ENCODE measurements at regions not wholly inside any gene's neighbourhood (a gene's known extent, or its start where the extent isn't known, plus 50 kb on each side); places are given as distances from the start of the nearest gene placed in this dataset.

GRCh38 chr4:11132478-11132877, 296.2 kb downstream of the HS3ST1 start:
- Histone ChIP-seq H3K27me3 (ENCODE audit: control insufficient read depth in 2 of 2, insufficient read depth in 1 of 2, low read length in 1 of 2) (no peaks in the 10 kb centered on the region), H3K36me3 (ENCODE audit: control insufficient read depth in 2 of 2, insufficient read depth in 2 of 2, low read length in 1 of 2) (no peaks in the 10 kb centered on the region), H3K27ac (ENCODE audit: low read depth in 1 of 2, low read length in 1 of 2) (no peak overlapping the region), H3K4me3 (ENCODE audit: low read length in 2 of 2) (no peak overlapping the region), H3K4me1 (ENCODE audit: control insufficient read depth in 2 of 2, insufficient read depth in 2 of 2, low read length in 2 of 2) (peaks cover 0 to 12% of the 10 kb centered on the region in 2 donors), H3K9me3 (ENCODE audit: control insufficient read depth in 2 of 2, insufficient read depth in 1 of 2, low read length in 1 of 2) (peaks cover 0 to 4% of the 10 kb centered on the region in 2 donors)
- 75% methylated on average over 1 of the region's 1 CpG for WGBS
- no peak for DNase-seq (ENCODE audit: low read depth in 6 of 9, low spot score in 9 of 9)

GRCh38 chr4:11131491-11131890, 297.2 kb downstream of the HS3ST1 start:
- peaks cover 2 to 19% of the 10 kb centered on the region in 2 donors for H3K4me1 ChIP-seq (ENCODE audit: control insufficient read depth in 2 of 2, insufficient read depth in 2 of 2, low read length in 2 of 2)
- H3K4me3 ChIP-seq (ENCODE audit: low read length in 2 of 2) = no peak overlapping the region
- no peak overlapping the region for H3K27ac ChIP-seq (ENCODE audit: low read depth in 1 of 2, low read length in 1 of 2)
- no peak for DNase-seq (ENCODE audit: low read depth in 6 of 9, low spot score in 9 of 9)
- H3K9me3 ChIP-seq (ENCODE audit: control insufficient read depth in 2 of 2, insufficient read depth in 1 of 2, low read length in 1 of 2) = peaks cover 0 to 4% of the 10 kb centered on the region in 2 donors
- no peaks in the 10 kb centered on the region for H3K27me3 ChIP-seq (ENCODE audit: control insufficient read depth in 2 of 2, insufficient read depth in 1 of 2, low read length in 1 of 2)
- H3K36me3 ChIP-seq (ENCODE audit: control insufficient read depth in 2 of 2, insufficient read depth in 2 of 2, low read length in 1 of 2) = no peaks in the 10 kb centered on the region
- WGBS = 96% methylated on average over 3 of the region's 3 CpGs

GRCh38 chr4:11130195-11130970, 298.3 kb downstream of the HS3ST1 start:
- no peaks in the 10 kb centered on the region for H3K27me3 ChIP-seq (ENCODE audit: control insufficient read depth in 2 of 2, insufficient read depth in 1 of 2, low read length in 1 of 2)
- WGBS = 90% methylated on average over 4 of the region's 4 CpGs
- H3K9me3 ChIP-seq (ENCODE audit: control insufficient read depth in 2 of 2, insufficient read depth in 1 of 2, low read length in 1 of 2) = peaks cover 0 to 4% of the 10 kb centered on the region in 2 donors
- no peaks in the 10 kb centered on the region for H3K36me3 ChIP-seq (ENCODE audit: control insufficient read depth in 2 of 2, insufficient read depth in 2 of 2, low read length in 1 of 2)
- peak overlapping the region in 1 of 2 donors; percentile 23 for H3K27ac ChIP-seq (ENCODE audit: low read depth in 1 of 2, low read length in 1 of 2)
- H3K4me3 ChIP-seq (ENCODE audit: low read length in 2 of 2) = no peak overlapping the region
- H3K4me1 ChIP-seq (ENCODE audit: control insufficient read depth in 2 of 2, insufficient read depth in 2 of 2, low read length in 2 of 2) = peaks cover 5 to 23% of the 10 kb centered on the region in 2 donors
- peak in 3 of 9 donors; percentile 40 to 60 (median 56) for DNase-seq (ENCODE audit: low read depth in 6 of 9, low spot score in 9 of 9)

- 64% methylated on average over 2 of the region's 2 CpGs for WGBS
- no peaks in the 10 kb centered on the region for H3K9me3 ChIP-seq (ENCODE audit: control insufficient read depth in 2 of 2, insufficient read depth in 1 of 2, low read length in 1 of 2)
Observed at GRCh38 chr4:11120435-11120834, 308.3 kb downstream of the HS3ST1 start.

GRCh38 chr4:11119474-11119873, 309.2 kb downstream of the HS3ST1 start:
- 95% methylated on average over 1 of the region's 1 CpG for WGBS
- DNase-seq (ENCODE audit: low read depth in 6 of 9, low spot score in 9 of 9) = peak in 1 of 9 donors; percentile 42
- Histone ChIP-seq H3K4me3 (ENCODE audit: low read length in 2 of 2) (no peak overlapping the region), H3K27me3 (ENCODE audit: control insufficient read depth in 2 of 2, insufficient read depth in 1 of 2, low read length in 1 of 2) (no peaks in the 10 kb centered on the region), H3K9me3 (ENCODE audit: control insufficient read depth in 2 of 2, insufficient read depth in 1 of 2, low read length in 1 of 2) (no peaks in the 10 kb centered on the region), H3K36me3 (ENCODE audit: control insufficient read depth in 2 of 2, insufficient read depth in 2 of 2, low read length in 1 of 2) (no peaks in the 10 kb centered on the region), H3K27ac (ENCODE audit: low read depth in 1 of 2, low read length in 1 of 2) (peak overlapping the region in 1 of 2 donors; percentile 14), H3K4me1 (ENCODE audit: control insufficient read depth in 2 of 2, insufficient read depth in 2 of 2, low read length in 2 of 2) (peaks cover 33 to 47% of the 10 kb centered on the region in 2 donors)

More at GRCh38 chr4:11120435-11120834, 308.3 kb downstream of the HS3ST1 start:
- no peaks in the 10 kb centered on the region for H3K27me3 ChIP-seq (ENCODE audit: control insufficient read depth in 2 of 2, insufficient read depth in 1 of 2, low read length in 1 of 2)
- DNase-seq (ENCODE audit: low read depth in 6 of 9, low spot score in 9 of 9) = no peak
- H3K4me1 ChIP-seq (ENCODE audit: control insufficient read depth in 2 of 2, insufficient read depth in 2 of 2, low read length in 2 of 2) = peaks cover 32 to 41% of the 10 kb centered on the region in 2 donors
- H3K4me3 ChIP-seq (ENCODE audit: low read length in 2 of 2) = no peak overlapping the region
- no peaks in the 10 kb centered on the region for H3K36me3 ChIP-seq (ENCODE audit: control insufficient read depth in 2 of 2, insufficient read depth in 2 of 2, low read length in 1 of 2)
- no peak overlapping the region for H3K27ac ChIP-seq (ENCODE audit: low read depth in 1 of 2, low read length in 1 of 2)

- 99% methylated on average over 2 of the region's 2 CpGs for WGBS
- Histone ChIP-seq H3K9me3 (ENCODE audit: control insufficient read depth in 2 of 2, insufficient read depth in 1 of 2, low read length in 1 of 2) (no peaks in the 10 kb centered on the region), H3K27ac (ENCODE audit: low read depth in 1 of 2, low read length in 1 of 2) (peak overlapping the region in 1 of 2 donors; percentile 95), H3K36me3 (ENCODE audit: control insufficient read depth in 2 of 2, insufficient read depth in 2 of 2, low read length in 1 of 2) (no peaks in the 10 kb centered on the region), H3K4me3 (ENCODE audit: low read length in 2 of 2) (no peak overlapping the region), H3K27me3 (ENCODE audit: control insufficient read depth in 2 of 2, insufficient read depth in 1 of 2, low read length in 1 of 2) (no peaks in the 10 kb centered on the region), H3K4me1 (ENCODE audit: control insufficient read depth in 2 of 2, insufficient read depth in 2 of 2, low read length in 2 of 2) (peaks cover 30 to 47% of the 10 kb centered on the region in 2 donors)
- no peak for DNase-seq (ENCODE audit: low read depth in 6 of 9, low spot score in 9 of 9)
Observed at GRCh38 chr4:11118513-11118912, 310.2 kb downstream of the HS3ST1 start.

- 17% methylated on average over 8 of the region's 8 CpGs for WGBS
- peak; percentile 67 to 93 (median 85) for DNase-seq (ENCODE audit: low read depth in 6 of 9, low spot score in 9 of 9)
- H3K27ac ChIP-seq (ENCODE audit: low read depth in 1 of 2, low read length in 1 of 2) = peak overlapping the region; percentile 76 to 95
Observed at GRCh38 chr4:11116940-11117339, 311.8 kb downstream of the HS3ST1 start.

GRCh38 chr4:11111876-11112275, 316.8 kb downstream of the HS3ST1 start:
- Histone ChIP-seq H3K36me3 (ENCODE audit: control insufficient read depth in 2 of 2, insufficient read depth in 2 of 2, low read length in 1 of 2) (no peaks in the 10 kb centered on the region), H3K9me3 (ENCODE audit: control insufficient read depth in 2 of 2, insufficient read depth in 1 of 2, low read length in 1 of 2) (peaks cover 0 to 7% of the 10 kb centered on the region in 2 donors), H3K27me3 (ENCODE audit: control insufficient read depth in 2 of 2, insufficient read depth in 1 of 2, low read length in 1 of 2) (no peaks in the 10 kb centered on the region), H3K27ac (ENCODE audit: low read depth in 1 of 2, low read length in 1 of 2) (no peak overlapping the region), H3K4me3 (ENCODE audit: low read length in 2 of 2) (no peak overlapping the region), H3K4me1 (ENCODE audit: control insufficient read depth in 2 of 2, insufficient read depth in 2 of 2, low read length in 2 of 2) (peaks cover 15 to 39% of the 10 kb centered on the region in 2 donors)
- 62% methylated on average over 2 of the region's 2 CpGs for WGBS
- DNase-seq (ENCODE audit: low read depth in 6 of 9, low spot score in 9 of 9) = no peak

More at GRCh38 chr4:11116940-11117339, 311.8 kb downstream of the HS3ST1 start:
- no peak overlapping the region for H3K4me3 ChIP-seq (ENCODE audit: low read length in 2 of 2)
- H3K9me3 ChIP-seq (ENCODE audit: control insufficient read depth in 2 of 2, insufficient read depth in 1 of 2, low read length in 1 of 2) = no peaks in the 10 kb centered on the region
- H3K4me1 ChIP-seq (ENCODE audit: control insufficient read depth in 2 of 2, insufficient read depth in 2 of 2, low read length in 2 of 2) = peaks cover 30 to 49% of the 10 kb centered on the region in 2 donors
- no peaks in the 10 kb centered on the region for H3K36me3 ChIP-seq (ENCODE audit: control insufficient read depth in 2 of 2, insufficient read depth in 2 of 2, low read length in 1 of 2)
- no peaks in the 10 kb centered on the region for H3K27me3 ChIP-seq (ENCODE audit: control insufficient read depth in 2 of 2, insufficient read depth in 1 of 2, low read length in 1 of 2)

GRCh38 chr4:11111370-11111769, 317.3 kb downstream of the HS3ST1 start:
- 76% methylated on average over 2 of the region's 2 CpGs for WGBS
- Histone ChIP-seq H3K4me1 (ENCODE audit: control insufficient read depth in 2 of 2, insufficient read depth in 2 of 2, low read length in 2 of 2) (peaks cover 10 to 34% of the 10 kb centered on the region in 2 donors), H3K36me3 (ENCODE audit: control insufficient read depth in 2 of 2, insufficient read depth in 2 of 2, low read length in 1 of 2) (no peaks in the 10 kb centered on the region), H3K27ac (ENCODE audit: low read depth in 1 of 2, low read length in 1 of 2) (no peak overlapping the region), H3K27me3 (ENCODE audit: control insufficient read depth in 2 of 2, insufficient read depth in 1 of 2, low read length in 1 of 2) (no peaks in the 10 kb centered on the region), H3K4me3 (ENCODE audit: low read length in 2 of 2) (no peak overlapping the region), H3K9me3 (ENCODE audit: control insufficient read depth in 2 of 2, insufficient read depth in 1 of 2, low read length in 1 of 2) (peaks cover 0 to 7% of the 10 kb centered on the region in 2 donors)
- DNase-seq (ENCODE audit: low read depth in 6 of 9, low spot score in 9 of 9) = no peak

All from thymus (tissue), 11 donors.